DMS 273 (cell line): ENCODE measurements at regions not wholly inside any gene's neighbourhood (a gene's known extent, or its start where the extent isn't known, plus 50 kb on each side); places are given as distances from the start of the nearest gene placed in this dataset.
A peak's percentile ranks its signal among the peaks of the same experiment; 100 is the strongest.

ENCODE experiments used
- DNase-seq: peaks from one replicate; lab custom pipeline; 2025; ENCODE audit not compliant: unreplicated experiment; lab: John Stamatoyannopoulos, UW

DNA sequence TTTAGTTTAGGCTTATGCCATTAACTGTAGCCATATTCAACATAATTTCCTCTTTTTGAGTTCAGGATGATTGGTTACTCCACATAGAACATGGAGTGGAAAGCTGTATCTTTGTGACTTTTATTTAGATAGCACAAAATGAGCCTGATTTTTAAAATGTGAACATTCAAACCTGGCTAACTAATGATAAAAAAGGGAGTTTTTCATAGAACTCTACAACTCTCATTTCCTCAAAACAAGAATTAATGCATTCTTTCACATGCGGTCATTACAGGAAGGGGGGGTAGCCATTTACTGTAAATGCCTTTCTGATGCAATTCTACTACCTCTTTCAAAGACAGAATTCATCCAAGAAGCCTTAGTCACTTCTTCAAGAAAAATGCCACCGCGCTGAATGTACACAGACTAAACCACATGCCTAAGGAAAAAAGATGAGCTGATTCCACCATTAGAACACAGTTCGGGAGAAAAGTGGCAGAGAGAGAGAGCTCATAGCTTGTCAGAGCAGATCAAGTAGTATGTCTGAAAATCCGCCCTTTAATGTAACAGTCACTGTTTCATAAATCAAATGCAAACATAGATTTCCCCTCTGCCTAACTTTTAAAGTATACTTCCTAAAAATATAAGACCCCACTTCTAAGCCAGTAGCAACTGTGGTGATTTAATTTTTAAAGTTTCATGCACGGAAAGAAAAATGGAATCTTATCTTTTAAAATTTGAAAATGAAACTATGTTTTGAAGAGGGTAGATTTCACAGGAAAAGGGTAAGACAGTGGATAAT is 226.4 kb upstream of the KLF14 start:
- DNase-seq = no peak

DNA sequence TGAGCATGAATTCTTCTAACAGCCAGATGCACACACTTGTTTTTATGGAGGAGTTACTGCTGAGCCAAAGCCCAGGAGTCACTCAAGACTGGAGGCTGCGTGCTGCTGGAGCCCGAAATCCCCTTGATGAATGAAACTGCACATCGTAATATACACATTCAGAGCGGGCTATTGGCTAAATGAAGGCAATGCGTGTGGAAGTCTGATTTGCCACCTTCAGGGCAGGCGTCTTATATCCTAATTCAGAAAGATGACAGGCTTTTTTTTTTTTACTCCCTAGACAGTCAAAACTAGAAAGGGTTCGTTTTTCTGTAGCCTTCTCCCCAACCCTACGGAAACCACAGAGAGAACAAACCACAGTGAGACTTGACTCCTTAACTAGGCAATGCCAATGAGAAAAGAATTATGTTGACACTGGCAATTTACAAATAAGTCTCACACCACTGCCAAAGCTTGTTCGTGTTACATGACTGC is 227.2 kb upstream of the KLF14 start:
- peak; percentile 25 for DNase-seq

DNA sequence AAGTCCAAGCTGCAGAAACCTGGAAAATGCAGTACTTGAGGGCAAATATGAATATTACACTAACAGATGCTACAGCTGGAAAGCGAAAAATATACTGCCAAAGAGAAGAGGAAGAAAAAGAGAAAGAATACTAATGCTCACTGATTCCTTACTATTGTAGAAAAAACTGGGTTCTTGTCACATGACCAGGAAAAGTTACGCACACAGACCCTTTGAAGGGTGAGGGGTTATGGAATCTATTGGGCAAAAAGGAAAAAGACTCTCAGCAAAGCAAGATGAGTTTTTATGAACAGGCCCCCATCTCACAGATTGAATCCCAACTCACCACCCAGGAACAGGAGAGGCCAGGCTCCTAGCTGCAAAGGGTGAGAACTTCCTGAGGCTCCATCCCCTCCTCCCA is 228.1 kb upstream of the KLF14 start:
- no peak for DNase-seq

DNA sequence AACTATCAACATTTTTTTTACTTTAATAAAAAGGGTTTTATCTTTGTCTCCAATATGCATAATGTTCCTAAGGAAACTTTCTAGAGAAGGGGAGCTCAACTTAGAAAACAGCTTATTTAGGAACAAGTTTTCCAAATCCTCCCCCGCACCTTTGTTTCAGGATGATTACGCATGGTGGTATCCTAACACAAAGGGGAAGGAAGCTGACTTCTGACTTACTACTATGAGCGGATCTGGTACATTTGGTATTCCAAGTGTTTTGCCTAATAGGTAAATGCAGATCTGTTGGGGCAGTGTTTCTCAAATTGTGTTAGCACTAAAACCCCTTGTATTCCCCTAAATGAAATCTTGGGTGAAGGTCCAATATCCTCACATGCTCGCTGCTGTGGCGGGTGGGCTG is 229.3 kb upstream of the KLF14 start:
- DNase-seq = no peak

DNA sequence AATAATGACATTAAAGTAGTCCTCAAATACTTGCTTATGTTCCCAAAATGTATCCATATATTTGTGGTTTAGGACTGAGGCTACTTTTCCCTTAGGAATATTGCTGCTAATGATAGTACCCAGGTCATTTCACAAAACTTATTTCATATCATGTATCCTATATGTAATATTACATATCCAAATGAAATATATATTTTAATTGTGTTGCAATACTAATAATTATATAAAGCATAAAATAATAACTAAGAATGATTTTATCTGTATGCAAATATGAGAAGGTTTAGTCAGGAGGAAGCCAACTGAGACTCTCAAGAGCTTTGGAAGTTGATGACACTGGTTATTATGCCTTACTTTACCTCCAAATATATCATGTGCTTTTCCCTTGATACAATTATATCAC is 231.5 kb upstream of the KLF14 start:
- DNase-seq = no peak

DNA sequence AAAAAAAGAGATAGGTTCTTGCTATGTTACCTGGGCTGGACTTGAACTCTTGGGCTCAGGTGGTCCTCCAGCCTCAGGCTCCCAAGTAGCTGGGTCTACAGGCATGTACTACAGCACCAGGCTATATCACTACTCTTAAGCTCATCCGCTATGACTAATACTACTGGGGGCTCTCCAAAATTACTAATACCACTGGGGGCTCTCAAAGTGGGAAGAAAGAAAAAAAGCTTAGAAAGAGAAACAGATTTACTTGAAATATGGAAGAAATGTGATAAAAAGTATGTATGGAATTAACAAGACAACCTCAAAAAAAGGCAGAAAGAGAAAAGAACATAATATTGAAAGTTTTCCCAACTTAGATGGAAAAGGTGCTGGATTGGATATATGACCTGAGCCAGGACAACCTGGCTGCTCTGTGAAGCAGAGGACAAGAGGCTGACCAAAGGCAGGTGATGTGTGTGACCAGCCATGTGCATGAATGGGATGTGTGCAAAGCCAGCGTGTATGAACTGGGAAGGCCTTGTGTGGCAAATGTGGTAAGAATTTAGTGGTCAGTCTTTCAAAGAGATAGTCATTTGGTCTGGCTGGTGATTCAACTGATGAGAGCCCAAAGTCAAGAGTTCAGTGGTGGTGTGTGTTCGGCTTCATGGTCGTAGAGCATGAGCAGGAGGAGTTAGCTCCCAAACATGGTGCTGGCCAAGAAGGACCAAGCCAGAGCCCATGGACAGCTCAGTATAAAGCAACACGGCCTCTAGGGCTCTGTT is 232.4 kb upstream of the KLF14 start:
- no peak for DNase-seq

GRCh38 chr7:130970196-130970595 is 236.2 kb upstream of the KLF14 start:
- DNase-seq = no peak

- DNase-seq = no peak
Observed at GRCh38 chr7:130970696-130971095, 236.7 kb upstream of the KLF14 start.

DNA sequence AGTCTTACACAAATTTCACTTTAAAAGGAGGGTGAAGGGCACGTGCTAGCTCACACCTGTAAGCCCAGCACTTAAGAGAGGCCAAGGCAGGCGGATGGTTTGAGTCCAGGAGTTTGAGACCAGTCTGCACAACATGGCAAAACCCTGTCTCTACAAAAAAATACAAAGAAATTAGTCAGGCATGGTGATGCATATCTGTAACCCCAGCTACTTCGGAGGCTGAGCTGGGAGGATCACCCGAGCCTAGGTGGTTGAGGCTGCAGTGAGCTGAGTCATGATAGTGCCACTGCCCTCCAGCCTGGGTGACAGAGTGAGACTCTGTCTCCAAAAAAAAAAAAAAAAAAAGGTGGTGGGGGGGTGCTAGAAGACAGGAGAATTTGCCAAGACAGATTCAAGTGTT is 237.3 kb upstream of the KLF14 start:
- DNase-seq = no peak

DNA sequence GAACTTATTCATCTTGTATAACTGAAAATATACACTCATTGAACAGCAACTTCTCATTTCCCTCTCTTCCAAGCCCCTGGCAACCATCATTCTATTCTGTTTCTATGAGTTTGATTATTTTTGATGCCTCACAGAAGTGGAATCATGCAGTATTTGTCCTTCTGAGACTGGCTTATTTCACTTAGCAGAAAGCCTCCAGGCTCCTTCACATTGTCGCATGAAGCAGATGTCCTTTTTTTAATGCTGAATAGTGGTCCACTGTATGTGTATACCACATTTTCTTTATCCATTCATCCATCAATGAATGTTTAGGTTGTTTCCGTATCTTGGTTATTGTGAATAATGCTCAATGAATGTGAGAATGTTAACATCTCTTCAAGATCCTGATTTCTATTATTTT is 238.2 kb upstream of the KLF14 start:
- DNase-seq = no peak

GRCh38 chr7:130973637-130974036 is 239.6 kb upstream of the KLF14 start:
- no peak for DNase-seq

DNA sequence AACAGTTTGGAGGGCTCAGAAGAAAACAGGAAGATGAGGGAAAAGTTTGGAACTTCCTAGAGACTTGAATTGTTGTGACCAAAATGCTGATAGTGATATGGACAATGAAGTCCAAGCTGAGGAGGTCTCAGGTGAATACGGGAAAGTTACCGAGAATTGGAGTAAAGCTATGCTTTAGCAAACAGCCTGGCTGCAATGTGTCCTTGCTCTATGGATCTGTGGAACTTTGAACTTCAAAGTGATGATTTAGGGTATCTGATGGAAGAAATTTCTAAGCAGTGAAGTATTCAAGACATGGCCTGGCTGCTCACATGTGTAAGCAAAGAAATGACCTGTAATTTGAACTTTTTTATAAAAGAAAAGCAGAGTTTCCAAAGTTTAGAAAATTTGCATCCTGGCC is 240.2 kb upstream of the KLF14 start:
- DNase-seq = no peak

- no peak for DNase-seq
Observed at GRCh38 chr7:130974794-130975193, 240.8 kb upstream of the KLF14 start.

DNA sequence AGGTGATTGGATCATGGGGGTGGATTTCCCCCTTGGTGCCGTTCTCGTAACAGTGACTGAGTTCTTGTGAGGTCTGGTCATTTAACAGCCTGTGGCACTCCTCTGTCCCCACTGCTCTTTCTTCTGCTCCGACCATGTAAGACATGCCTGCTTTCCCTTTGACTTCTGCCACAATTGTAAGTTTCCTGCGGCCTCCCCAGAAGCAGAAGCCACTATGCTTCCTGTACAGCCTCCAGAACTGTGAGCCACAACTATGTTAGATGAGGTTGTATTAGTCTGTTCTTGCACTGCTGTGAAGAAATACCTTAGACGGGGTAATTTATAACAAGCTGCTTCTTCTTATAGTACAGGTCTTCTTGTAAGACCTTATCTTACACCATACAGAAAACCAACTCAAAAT is 241.7 kb upstream of the KLF14 start:
- no peak for DNase-seq

DNA sequence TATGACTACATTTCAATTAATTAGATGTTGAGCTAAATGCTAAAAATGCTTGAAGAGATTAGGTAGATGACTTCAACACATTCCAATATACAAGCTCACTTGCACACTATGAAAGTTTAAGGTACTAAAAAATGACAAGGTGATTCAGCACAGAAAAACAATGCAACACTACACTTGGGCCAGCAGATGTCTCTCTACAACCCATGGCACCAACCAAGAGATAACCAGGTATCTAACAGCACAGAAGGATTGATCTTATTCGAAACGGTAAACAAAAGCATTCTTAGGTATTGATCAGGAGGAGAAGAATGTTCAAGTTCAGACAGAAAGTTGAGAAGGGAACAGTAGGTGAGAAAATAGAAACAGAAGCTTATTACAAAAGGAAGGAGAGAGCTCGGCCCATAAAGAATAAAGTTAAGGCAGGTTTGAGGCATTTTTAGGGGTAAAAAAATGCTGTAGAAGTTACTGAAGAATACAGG is 248.2 kb upstream of the KLF14 start:
- peak; percentile 66 for DNase-seq

DNA sequence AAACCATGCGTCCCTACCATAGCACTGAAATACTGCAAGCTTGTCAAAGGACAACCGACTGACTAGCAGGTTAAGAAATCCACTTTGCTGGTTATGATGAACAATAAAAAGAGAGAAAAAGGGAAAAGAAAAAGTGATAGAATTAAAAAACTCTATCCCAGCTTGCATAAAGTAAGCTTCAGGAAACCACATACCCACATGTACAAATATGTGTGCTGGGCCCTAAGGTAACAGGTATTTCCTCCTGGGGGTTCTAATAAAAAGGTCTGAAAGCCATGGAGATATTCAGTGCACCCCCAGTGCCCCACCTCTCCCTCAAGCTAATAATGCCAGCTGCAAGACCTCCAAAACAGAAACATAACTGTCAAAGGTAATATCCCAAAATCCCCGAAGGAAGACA is 248.6 kb upstream of the KLF14 start:
- DNase-seq = no peak

- no peak for DNase-seq
Observed at GRCh38 chr7:130985361-130985760, 251.4 kb upstream of the KLF14 start.

GRCh38 chr7:130986261-130986690 is 252.3 kb upstream of the KLF14 start:
- DNase-seq = no peak

GRCh38 chr7:130987092-130987491 is 253.1 kb upstream of the KLF14 start:
- no peak for DNase-seq

DNA sequence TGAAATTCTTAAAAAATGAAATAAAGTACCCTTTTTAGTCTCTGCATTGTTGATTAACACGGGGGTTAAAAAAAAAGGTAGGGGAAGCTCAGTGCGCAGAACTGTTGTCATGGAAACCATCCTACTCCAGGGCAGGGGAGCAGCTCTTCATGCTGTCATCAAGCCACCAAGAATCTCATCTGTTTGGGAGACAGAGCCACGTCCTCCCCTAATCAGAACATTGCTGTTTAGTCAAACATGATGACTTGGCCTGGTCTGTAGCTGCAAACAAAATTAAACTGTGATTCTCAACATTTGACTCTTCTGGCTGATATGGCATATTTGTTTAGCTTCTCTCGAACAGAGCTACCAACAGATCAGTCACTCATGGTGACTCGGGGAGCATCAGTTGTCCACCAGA is 254.4 kb upstream of the KLF14 start:
- no peak for DNase-seq

DNA sequence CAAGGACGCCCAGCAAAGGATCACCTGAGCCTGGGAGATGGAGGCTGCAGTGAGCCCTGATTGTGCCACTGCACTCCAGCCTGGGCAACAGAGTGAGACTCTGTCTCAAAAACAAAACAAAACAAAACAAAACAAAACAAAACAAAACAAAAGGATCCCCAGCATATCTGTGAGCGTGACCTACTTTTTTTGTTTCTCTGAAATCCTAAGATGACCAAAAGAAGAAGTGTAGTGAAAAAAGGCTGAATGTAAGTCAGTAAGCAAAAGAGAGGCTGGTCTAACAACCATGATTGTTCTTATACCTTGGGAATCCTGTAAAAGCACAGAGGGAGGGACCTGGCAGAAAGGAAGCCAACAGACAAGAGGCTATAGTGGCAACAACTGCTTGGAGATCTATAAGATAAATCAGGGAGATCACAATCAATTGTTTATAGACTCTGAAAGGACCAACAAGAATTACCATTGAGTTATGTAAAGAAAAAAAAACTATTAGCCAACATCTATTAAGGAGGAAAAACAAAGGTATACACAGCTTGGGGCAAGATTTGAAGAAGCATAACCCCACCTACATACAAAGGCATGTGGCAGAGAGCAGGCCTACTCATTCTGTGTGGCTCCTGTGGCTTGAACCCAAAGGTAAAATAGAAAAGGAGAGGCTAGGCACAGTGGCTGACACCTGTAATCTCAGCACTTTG is 255.2 kb upstream of the KLF14 start:
- no peak for DNase-seq
